ENCODE measurements at regions not wholly inside any gene's neighbourhood (a gene's known extent, or its start where the extent isn't known, plus 50 kb on each side); places are given as distances from the start of the nearest gene placed in this dataset.
"Not testable (repeated sequence)": the region's sequence is repeated elsewhere in the genome, so short reads cannot be mapped to it uniquely, and the experiment has no call there.

- intact Hi-C loops (cut with DNase I) = no loop called here
- DNase-seq (ENCODE audit: low spot score) = no peak
Observed at GRCh38 chr6:21740376-21741124, 147.0 kb downstream of the SOX4 start.

GRCh38 chr6:21741221-21742109 is 147.9 kb downstream of the SOX4 start:
- intact Hi-C loops (cut with DNase I) = no loop called here
- no peak for DNase-seq (ENCODE audit: low spot score)

DNA sequence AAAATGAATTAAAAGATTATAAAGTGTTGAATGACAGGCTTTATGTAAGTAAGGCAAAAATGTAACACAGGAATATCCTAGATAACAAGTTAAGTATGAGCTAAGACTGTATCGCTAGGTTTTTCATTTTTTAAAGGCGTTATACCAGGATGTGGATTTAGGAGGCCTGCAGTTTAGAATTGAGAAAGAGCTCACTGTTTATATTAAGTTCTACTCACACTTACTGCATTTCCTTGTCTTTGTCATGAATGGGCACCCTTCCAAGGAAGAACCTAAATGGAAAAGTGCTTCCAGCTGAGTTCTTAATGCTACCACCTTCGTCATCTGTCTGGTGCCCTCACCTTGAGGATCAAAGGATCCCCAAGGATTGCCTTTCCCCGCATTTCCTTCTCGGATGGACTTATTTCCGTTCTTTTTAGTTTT is 148.7 kb downstream of the SOX4 start:
- intact Hi-C loops (cut with DNase I) = no loop called here
- DNase-seq (ENCODE audit: low spot score) = no peak

- intact Hi-C loops (cut with DNase I) = no loop called here
- DNase-seq (ENCODE audit: low spot score) = no peak
Observed at GRCh38 chr6:21744331-21744730, 150.8 kb downstream of the SOX4 start.

DNA sequence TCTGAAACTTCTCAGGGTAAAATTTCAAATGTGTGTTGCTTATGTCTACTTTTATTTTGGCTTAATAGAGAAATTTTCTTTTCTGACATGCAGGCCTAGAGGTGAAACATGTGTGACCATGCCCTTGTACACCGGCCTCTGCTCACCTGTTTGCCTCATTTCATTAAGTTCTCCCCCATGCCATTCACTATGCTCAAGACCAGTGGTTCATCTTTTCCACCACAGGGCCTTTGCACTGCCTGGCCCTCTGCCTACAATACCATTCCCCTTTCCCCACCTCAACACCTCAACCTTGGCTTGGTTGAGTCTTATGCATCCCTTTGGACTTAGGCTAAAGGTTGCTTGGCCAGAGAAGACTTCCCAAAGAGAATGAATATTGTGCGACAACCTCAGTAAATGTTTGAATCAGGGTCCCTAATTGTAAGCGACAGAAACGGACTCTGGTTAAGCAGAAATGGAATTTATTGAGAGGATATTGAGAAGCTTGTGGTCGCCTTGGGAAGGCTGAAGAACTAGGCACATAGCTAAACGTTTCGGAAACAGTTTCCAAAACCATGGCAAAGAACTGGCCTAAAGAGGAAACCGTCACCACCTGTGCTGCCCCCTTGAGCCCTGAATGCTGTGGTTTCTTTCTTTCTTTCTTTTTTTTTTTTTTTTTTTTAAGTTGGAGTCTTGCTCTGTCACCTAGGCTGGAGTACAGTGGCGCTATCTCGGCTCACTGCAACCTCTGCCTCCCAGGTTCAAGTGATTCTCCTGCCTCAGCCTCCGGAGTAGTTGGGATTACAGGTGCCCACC is 152.2 kb downstream of the SOX4 start:
- intact Hi-C loops (cut with DNase I) = no loop called here
- no peak for DNase-seq (ENCODE audit: low spot score)

- intact Hi-C loops (cut with DNase I) = no loop called here
Observed at GRCh38 chr6:21747441-21747840, 153.9 kb downstream of the SOX4 start.

GRCh38 chr6:21748343-21749056 is 154.9 kb downstream of the SOX4 start:
- intact Hi-C loops (cut with DNase I) = no loop called here
- no peak for DNase-seq (ENCODE audit: low spot score)

More at GRCh38 chr6:21747441-21747840, 153.9 kb downstream of the SOX4 start:
- no peak for DNase-seq (ENCODE audit: low spot score)

GRCh38 chr6:21749754-21750153 is 156.2 kb downstream of the SOX4 start:
- intact Hi-C loops (cut with DNase I) = no loop called here

DNA sequence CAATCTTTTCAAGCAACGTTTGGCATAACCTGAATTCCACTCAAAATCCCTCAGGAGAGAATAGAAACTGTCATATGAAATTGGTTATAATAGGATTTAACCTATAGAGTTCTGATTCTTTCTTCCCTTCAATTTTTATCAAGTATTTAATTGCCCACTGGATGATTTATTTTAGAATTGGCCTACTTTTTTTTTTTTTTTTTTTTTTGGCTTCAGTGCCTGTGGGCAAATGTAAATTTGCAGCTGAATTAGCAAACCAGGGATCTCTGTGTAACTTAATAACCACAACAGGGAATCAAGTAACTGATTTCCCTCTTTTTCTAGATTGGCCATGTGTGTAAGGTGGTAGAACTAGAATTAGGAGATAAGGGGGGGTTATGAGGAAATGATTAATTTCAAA is 157.0 kb downstream of the SOX4 start:
- no peak for DNase-seq (ENCODE audit: low spot score)
- intact Hi-C loops (cut with DNase I) = no loop called here

More at GRCh38 chr6:21749754-21750153, 156.2 kb downstream of the SOX4 start:
- no peak for DNase-seq (ENCODE audit: low spot score)

- DNase-seq (ENCODE audit: low spot score) = no peak
- intact Hi-C loops (cut with DNase I) = no loop called here
Observed at GRCh38 chr6:21751608-21752007, 158.1 kb downstream of the SOX4 start.

DNA sequence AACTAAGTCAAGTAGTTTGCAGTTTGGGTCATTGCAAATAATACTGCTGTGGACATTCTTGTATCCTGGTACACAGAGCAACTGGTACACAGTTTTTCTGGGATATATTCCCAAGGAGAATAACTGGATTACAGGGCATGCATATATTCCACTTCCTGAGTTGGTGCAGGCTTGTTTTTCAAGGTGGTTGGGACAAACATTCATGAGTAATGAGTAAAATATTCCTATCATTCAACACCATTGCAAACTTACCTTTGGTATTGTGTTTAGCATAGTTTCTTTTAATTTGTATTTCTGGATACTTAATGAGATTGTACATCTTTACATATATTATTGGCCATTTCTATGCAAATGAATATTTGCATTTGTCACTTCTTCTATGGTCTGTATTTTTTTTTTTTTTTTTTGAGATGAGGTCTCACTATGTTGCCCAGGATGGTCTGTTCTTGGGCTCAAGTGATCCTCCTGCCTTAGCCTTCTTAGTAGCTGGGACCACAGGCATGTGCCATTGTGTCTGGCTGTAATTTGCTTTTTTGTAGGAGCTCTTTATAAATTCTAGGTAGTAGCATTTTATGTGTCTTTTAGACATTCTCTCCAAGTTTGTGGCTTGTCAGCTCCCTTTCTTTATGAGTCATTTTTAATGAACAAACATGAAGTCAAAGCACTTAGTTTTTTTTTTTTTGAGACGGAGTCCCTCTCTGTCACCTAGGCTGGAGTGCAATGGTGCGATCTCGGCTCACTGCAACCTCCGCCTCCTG is 158.7 kb downstream of the SOX4 start:
- no peak for DNase-seq (ENCODE audit: low spot score)
- intact Hi-C loops (cut with DNase I) = no loop called here

DNA sequence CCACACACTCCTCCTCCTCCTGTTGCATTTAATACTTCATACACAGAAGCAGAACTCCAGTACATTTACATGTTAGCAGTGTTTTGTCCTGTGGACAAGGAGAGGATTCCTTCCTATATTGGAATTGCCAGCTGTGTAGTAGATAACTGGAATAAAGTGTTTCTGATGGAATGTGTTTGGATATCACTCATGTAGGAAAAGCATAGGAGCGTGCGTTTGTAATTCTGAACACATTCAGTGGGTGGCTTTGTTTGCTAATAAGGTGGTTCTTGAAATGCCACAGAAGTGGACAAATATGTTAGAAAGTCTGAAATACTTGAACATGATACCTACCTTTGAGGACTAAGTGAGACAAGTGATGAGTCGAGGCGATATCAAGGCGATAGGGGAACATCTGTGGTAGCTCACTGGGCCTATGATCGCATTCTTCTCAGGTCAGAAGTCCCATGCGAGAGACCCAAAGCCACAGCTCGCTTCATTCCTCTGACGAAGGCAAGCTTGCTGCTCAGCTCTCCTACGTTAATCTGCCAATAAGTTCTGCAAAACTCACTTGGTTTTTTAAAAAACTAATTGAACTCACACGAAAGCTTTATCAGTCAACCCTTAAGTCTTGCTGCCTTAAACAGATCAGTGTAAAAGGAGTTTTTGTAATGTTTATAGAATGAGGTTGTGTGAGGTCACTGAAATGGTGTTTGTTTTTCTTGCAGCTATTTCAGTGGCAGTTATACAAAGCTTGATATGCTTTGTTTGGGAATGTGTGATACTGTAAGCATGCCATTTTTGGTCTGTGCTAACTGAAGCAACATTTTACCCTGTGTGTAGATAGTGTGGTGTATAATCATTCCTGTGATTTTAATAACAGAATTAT is 159.9 kb downstream of the SOX4 start:
- no peak for DNase-seq (ENCODE audit: low spot score)
- intact Hi-C loops (cut with DNase I) = no loop called here

- DNase-seq (ENCODE audit: low spot score) = no peak
- intact Hi-C loops (cut with DNase I) = no loop called here
Observed at GRCh38 chr6:21754891-21755290, 161.3 kb downstream of the SOX4 start.

DNA sequence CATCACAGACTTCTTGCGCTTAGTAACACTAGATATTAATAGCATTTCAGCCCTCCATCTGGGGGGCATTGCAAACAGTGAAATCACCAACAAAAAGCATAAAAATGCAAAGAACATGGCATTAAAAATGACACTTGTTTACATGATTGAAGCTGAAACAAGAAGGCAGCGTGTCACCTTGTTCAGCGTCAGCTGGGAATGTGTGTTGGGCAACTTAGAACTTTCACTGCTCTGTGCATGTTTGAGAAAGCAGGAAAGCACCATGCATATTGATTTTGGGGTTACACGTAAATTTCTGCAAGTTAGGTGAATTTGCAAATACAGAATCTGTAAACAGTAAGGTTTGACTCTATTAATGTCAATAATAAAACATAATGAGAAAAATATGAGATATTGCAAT is 162.9 kb downstream of the SOX4 start:
- no peak for DNase-seq (ENCODE audit: low spot score)
- intact Hi-C loops (cut with DNase I) = no loop called here

GRCh38 chr6:21757392-21757791 is 163.8 kb downstream of the SOX4 start:
- DNase-seq (ENCODE audit: low spot score); intact Hi-C loops (cut with DNase I): not testable (repeated sequence)

DNA sequence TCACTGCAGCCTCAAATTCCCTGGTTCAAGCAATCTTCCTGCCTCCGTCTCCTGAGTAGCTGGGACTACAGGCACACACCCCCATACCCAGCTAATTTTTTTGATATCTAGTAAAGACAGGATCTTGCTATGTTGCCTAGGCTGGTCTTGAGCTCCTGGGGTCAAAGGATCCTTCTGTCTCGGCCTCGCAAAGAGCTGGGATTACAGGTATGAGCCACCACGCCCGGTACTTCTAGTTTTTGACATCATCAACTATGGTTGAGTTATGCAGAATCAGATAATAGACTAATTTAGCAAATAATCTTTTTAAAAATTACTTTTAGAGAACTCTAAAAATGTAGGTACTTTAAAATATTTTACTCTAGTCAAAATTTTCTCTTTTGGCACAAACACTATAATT is 166.2 kb downstream of the SOX4 start:
- DNase-seq (ENCODE audit: low spot score) = no peak
- intact Hi-C loops (cut with DNase I) = no loop called here

- DNase-seq (ENCODE audit: low spot score); intact Hi-C loops (cut with DNase I): not testable (repeated sequence)
Observed at GRCh38 chr6:21761053-21761730, 167.6 kb downstream of the SOX4 start.
